ENCODE measurements at regions not wholly inside any gene's neighbourhood (a gene's known extent, or its start where the extent isn't known, plus 50 kb on each side); places are given as distances from the start of the nearest gene placed in this dataset.

DNA sequence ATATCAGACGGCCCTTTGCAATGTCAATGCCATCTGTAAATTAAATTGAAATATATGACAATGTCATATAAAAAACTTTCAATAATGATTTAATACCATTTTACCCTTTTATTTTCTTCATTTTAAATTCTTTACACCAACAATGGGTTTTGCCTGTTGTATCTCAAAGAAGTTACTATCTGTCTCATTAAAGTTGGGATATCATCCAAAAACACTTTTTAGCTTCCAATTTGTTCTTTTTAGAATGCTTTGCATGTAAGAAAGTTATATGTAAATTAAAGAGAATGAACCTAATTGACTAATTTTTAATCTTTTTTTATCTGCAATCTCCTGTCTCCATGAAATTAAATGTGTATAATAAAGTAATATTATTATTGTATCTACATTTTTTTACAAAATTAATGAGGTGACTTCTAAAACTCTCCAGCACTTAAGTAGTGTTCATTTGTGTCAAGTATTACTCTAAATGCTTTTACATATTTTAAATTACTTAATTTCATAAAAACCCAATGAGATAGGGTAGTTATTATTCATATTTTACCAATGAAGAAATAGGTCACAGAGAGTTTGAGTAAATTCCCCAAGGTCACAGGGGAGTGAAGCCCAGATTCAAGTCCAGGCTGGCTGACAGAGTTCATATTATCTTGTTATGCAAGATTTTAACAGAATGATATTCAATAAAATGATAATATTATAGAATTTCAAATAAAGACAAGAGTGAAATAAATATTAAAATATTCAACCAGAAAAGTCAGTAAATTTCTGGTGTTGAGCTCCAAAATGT is 673.0 kb upstream of the FLRT2 start (continued):
- TF ChIP-seq, protein P1, sequence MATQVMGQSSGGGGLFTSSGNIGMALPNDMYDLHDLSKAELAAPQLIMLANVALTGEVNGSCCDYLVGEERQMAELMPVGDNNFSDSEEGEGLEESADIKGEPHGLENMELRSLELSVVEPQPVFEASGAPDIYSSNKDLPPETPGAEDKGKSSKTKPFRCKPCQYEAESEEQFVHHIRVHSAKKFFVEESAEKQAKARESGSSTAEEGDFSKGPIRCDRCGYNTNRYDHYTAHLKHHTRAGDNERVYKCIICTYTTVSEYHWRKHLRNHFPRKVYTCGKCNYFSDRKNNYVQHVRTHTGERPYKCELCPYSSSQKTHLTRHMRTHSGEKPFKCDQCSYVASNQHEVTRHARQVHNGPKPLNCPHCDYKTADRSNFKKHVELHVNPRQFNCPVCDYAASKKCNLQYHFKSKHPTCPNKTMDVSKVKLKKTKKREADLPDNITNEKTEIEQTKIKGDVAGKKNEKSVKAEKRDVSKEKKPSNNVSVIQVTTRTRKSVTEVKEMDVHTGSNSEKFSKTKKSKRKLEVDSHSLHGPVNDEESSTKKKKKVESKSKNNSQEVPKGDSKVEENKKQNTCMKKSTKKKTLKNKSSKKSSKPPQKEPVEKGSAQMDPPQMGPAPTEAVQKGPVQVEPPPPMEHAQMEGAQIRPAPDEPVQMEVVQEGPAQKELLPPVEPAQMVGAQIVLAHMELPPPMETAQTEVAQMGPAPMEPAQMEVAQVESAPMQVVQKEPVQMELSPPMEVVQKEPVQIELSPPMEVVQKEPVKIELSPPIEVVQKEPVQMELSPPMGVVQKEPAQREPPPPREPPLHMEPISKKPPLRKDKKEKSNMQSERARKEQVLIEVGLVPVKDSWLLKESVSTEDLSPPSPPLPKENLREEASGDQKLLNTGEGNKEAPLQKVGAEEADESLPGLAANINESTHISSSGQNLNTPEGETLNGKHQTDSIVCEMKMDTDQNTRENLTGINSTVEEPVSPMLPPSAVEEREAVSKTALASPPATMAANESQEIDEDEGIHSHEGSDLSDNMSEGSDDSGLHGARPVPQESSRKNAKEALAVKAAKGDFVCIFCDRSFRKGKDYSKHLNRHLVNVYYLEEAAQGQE (IDR thresholded peaks at IDR 0.05; ENCODE audit: unreplicated experiment), result no peak
- no peak for TF ChIP-seq ZNF114 (CRISPR knock-in tag; IDR thresholded peaks at IDR 0.05)
- TF ChIP-seq, protein P2, sequence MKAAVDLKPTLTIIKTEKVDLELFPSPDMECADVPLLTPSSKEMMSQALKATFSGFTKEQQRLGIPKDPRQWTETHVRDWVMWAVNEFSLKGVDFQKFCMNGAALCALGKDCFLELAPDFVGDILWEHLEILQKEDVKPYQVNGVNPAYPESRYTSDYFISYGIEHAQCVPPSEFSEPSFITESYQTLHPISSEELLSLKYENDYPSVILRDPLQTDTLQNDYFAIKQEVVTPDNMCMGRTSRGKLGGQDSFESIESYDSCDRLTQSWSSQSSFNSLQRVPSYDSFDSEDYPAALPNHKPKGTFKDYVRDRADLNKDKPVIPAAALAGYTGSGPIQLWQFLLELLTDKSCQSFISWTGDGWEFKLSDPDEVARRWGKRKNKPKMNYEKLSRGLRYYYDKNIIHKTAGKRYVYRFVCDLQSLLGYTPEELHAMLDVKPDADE (IDR thresholded peaks at IDR 0.05), result no peak
- TF ChIP-seq, protein P3, sequence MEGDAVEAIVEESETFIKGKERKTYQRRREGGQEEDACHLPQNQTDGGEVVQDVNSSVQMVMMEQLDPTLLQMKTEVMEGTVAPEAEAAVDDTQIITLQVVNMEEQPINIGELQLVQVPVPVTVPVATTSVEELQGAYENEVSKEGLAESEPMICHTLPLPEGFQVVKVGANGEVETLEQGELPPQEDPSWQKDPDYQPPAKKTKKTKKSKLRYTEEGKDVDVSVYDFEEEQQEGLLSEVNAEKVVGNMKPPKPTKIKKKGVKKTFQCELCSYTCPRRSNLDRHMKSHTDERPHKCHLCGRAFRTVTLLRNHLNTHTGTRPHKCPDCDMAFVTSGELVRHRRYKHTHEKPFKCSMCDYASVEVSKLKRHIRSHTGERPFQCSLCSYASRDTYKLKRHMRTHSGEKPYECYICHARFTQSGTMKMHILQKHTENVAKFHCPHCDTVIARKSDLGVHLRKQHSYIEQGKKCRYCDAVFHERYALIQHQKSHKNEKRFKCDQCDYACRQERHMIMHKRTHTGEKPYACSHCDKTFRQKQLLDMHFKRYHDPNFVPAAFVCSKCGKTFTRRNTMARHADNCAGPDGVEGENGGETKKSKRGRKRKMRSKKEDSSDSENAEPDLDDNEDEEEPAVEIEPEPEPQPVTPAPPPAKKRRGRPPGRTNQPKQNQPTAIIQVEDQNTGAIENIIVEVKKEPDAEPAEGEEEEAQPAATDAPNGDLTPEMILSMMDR (conservative IDR thresholded peaks at IDR 0.05; ENCODE audit: low read depth in 2 of 2), result no peak
- TF ChIP-seq CREB1 (CRISPR knock-in tag; IDR thresholded peaks at IDR 0.05; ENCODE audit: low read depth), result no peak

DNA sequence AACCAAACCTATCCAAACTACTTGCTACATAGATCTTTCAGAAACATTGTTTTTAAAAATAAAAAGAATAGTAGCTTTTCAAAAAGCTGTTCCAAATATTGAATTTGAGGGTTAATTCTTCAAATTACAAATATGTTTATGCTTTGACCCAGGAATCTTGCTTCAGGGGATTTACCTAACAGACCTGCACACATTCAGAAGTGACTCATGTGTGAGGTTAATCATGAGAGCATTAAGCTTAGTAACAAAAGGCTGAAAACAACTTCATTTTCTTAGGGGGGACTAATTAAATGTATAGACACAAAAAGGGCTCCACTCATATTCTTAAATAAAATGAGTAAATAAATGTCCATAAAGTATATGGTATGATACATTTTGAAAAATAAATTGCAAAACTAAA is 672.4 kb upstream of the FLRT2 start:
- Histone ChIP-seq H3K27me3 (ENCODE audit: insufficient read depth) (no peaks in the 10 kb centered on the region), H3F3A (replicated peaks; ENCODE audit: low read depth) (no peaks in the 10 kb centered on the region), H4K20me1 (replicated peaks; ENCODE audit: insufficient read depth) (no peaks in the 10 kb centered on the region), H2AFZ (no peak overlapping the region), H3K79me2 (replicated peaks; ENCODE audit: insufficient read depth) (no peaks in the 10 kb centered on the region), H3K4me1 (ENCODE audit: insufficient read depth) (no peaks in the 10 kb centered on the region), H3K27ac (ENCODE audit: low read depth) (no peak overlapping the region), H3K4me3 (no peak overlapping the region), H3K9me2 (ENCODE audit: insufficient read depth) (0 out of 2 replicates have a peak, but pooled peaks cover 3% of the 10 kb centered on the region), H3K36me3 (ENCODE audit: insufficient read depth) (no peaks in the 10 kb centered on the region), H3K4me2 (no peak overlapping the region)
- TF ChIP-seq POLR2AphosphoS5 (IDR thresholded peaks at IDR 0.05; ENCODE audit: low read depth) (no peak), ZNF114 (CRISPR knock-in tag; IDR thresholded peaks at IDR 0.05) (no peak), EZH2phosphoT487 (IDR thresholded peaks at IDR 0.05; ENCODE audit: unreplicated experiment) (no peak), EZH2 (IDR thresholded peaks at IDR 0.05; ENCODE audit: low read depth, unreplicated experiment) (no peak)
- TF ChIP-seq, protein P4, sequence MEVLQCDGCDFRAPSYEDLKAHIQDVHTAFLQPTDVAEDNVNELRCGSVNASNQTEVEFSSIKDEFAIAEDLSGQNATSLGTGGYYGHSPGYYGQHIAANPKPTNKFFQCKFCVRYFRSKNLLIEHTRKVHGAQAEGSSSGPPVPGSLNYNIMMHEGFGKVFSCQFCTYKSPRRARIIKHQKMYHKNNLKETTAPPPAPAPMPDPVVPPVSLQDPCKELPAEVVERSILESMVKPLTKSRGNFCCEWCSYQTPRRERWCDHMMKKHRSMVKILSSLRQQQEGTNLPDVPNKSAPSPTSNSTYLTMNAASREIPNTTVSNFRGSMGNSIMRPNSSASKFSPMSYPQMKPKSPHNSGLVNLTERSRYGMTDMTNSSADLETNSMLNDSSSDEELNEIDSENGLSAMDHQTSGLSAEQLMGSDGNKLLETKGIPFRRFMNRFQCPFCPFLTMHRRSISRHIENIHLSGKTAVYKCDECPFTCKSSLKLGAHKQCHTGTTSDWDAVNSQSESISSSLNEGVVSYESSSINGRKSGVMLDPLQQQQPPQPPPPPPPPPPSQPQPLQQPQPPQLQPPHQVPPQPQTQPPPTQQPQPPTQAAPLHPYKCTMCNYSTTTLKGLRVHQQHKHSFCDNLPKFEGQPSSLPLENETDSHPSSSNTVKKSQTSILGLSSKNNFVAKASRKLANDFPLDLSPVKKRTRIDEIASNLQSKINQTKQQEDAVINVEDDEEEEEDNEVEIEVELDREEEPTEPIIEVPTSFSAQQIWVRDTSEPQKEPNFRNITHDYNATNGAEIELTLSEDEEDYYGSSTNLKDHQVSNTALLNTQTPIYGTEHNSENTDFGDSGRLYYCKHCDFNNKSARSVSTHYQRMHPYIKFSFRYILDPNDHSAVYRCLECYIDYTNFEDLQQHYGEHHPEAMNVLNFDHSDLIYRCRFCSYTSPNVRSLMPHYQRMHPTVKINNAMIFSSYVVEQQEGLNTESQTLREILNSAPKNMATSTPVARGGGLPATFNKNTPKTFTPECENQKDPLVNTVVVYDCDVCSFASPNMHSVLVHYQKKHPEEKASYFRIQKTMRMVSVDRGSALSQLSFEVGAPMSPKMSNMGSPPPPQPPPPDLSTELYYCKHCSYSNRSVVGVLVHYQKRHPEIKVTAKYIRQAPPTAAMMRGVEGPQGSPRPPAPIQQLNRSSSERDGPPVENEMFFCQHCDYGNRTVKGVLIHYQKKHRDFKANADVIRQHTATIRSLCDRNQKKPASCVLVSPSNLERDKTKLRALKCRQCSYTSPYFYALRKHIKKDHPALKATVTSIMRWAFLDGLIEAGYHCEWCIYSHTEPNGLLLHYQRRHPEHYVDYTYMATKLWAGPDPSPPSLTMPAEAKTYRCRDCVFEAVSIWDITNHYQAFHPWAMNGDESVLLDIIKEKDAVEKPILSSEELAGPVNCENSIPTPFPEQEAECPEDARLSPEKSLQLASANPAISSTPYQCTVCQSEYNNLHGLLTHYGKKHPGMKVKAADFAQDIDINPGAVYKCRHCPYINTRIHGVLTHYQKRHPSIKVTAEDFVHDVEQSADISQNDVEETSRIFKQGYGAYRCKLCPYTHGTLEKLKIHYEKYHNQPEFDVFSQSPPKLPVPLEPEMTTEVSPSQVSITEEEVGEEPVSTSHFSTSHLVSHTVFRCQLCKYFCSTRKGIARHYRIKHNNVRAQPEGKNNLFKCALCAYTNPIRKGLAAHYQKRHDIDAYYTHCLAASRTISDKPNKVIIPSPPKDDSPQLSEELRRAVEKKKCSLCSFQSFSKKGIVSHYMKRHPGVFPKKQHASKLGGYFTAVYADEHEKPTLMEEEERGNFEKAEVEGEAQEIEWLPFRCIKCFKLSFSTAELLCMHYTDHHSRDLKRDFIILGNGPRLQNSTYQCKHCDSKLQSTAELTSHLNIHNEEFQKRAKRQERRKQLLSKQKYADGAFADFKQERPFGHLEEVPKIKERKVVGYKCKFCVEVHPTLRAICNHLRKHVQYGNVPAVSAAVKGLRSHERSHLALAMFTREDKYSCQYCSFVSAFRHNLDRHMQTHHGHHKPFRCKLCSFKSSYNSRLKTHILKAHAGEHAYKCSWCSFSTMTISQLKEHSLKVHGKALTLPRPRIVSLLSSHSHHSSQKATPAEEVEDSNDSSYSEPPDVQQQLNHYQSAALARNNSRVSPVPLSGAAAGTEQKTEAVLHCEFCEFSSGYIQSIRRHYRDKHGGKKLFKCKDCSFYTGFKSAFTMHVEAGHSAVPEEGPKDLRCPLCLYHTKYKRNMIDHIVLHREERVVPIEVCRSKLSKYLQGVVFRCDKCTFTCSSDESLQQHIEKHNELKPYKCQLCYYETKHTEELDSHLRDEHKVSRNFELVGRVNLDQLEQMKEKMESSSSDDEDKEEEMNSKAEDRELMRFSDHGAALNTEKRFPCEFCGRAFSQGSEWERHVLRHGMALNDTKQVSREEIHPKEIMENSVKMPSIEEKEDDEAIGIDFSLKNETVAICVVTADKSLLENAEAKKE (CRISPR knock-in tag; IDR thresholded peaks at IDR 0.05), result no peak
- DNase-seq (ENCODE audit: low spot score) (no peak), ATAC-seq (no peak)
- H3K4me3 Mint-ChIP-seq, result no peak overlapping the region
- H3K27ac Mint-ChIP-seq, result no peak overlapping the region
- H3K36me3 Mint-ChIP-seq (ENCODE audit: low read depth), result no peaks in the 10 kb centered on the region
- no peaks in the 10 kb centered on the region for H3K4me1 Mint-ChIP-seq
- no peaks in the 10 kb centered on the region for H3K27me3 Mint-ChIP-seq (ENCODE audit: insufficient read depth, low read depth, poor library complexity)
- no peaks in the 10 kb centered on the region for H3K9me3 Mint-ChIP-seq

Data from GM23338 (cell line).